NCI-H2227 (cell line): ENCODE measurements at regions not wholly inside any gene's neighbourhood (a gene's known extent, or its start where the extent isn't known, plus 50 kb on each side); places are given as distances from the start of the nearest gene placed in this dataset.

Experiments used
- DNase-seq: peaks from one replicate; lab custom pipeline; 2025; ENCODE audit not compliant: unreplicated experiment; lab: John Stamatoyannopoulos, UW

DNA sequence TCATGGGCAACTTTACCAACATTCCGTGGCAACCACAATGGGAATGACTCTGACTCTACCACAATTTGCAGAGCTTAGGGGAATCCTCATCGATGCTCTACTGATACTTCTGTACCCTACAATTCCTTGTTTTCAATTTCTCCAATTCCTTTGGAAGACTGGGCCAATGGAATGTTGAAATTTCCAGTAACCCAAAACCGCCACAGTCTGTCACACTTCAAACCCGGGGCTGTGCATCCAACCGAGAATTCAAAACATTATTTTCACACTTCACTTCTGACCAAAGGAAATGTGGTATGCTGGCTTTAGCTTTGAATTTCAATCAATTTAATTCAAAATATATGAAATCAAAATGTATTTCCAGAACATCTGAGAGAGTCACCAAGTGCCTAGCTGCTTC lies 951.4 kb downstream of the VRK1 start:
- DNase-seq: no peak

DNA sequence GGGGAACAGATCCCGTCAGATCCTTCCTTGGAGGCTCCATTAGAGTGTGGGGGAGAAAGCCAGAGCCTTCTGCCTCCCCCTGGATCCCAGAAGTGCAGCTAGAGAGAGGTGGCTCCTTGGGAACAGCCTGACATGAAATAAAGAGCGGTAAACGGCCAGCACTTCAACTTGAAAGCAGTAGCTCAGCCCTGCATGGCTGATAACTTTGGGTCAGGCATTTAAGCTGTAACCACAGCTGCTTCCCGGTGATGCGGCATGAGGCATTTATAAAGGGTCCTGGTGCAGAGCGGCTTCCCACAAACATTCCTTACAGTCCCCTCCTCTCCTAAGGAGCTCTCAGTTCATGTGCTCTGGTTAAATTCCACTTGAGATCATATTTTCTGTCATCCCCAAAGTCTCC lies 960.3 kb downstream of the VRK1 start:
- DNase-seq: no peak

DNA sequence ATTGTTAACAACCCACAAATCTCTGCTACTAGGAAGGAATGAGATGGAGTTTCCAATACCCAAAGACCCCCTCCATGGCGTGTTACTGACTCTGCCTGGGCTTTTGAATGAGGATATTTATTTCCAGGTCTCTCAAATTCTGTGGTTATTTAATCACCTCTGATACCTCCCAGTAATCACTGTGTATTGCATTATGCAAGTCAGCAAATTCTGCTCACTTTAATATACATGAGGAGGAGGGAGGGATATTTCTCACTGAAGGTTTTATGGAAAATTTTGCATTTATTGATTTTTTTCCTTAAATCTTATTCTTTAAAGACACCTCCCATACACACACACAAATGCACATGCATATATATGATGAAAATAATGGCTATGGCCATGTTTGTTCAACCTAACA lies 962.9 kb downstream of the VRK1 start:
- no peak for DNase-seq

DNA sequence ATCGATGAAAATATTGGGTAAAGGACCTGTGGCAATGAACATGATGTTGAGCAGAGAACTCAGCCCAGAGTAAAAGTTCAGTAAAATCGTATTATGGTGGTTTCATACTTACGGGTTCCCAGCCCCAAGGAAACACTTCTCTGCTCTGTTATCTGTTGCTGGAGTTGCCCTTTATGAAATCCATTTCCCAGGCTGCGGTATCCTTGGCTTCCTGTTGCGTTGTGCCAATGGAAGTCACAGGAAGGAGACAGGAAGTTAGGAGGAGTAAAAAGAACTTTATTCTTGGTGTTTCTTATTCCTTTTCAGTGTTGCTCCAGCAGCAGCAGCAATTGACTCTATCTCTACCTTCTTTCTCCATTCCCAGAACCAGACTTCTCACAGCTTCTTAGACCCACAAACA lies 965.2 kb downstream of the VRK1 start:
- DNase-seq: no peak

DNA sequence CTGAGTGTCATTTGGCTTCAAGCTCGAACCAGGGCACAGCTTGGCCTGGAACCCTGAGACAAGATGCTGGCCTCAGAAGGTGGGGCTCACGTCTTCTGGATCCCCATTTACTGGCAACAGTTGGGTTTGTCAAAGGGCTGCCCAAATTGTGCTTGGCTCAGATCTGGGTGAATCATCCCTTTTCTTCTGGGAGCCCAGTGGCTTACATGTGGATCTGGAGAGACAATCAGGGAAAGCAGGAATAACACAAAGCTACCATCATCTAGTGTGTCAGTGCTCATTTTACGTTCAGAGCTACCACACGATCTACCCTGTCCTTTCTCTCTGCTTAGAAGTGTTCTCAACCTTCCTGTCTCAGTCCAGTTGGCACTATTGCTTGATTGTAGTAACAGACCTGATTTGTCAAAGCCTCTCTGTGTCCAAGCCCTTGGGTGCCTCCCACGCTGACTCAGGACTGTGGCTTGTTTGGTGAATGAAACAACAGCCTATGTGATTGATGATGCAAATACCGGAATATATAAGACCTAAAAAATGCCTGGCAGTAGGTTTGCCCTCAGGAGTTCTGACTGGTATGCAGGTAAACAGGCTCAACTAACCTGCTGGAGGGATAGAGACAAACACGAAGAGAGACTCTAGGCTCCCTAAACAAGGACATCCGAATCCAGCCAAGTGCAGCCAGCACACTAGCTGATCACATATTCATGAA lies 974.3 kb downstream of the VRK1 start:
- DNase-seq: no peak

DNA sequence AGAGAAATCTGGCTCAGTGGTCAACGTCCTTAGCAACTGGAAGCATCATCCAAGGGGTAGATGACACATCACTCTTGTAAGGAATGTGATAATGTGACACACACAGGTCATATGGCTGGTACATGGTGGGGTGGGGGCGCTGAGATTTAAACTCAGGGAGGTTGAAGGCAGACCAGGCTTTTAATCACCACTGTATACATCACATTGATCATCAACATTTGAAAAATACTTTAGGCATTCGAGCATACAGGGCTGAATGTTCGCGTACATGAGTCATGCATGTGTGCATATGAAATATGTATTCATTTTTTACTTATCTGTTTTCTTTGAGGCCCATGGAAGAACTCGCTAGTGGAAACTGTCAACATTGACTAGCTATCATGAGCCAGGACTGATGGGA lies 976.4 kb downstream of the VRK1 start:
- no peak for DNase-seq

DNA sequence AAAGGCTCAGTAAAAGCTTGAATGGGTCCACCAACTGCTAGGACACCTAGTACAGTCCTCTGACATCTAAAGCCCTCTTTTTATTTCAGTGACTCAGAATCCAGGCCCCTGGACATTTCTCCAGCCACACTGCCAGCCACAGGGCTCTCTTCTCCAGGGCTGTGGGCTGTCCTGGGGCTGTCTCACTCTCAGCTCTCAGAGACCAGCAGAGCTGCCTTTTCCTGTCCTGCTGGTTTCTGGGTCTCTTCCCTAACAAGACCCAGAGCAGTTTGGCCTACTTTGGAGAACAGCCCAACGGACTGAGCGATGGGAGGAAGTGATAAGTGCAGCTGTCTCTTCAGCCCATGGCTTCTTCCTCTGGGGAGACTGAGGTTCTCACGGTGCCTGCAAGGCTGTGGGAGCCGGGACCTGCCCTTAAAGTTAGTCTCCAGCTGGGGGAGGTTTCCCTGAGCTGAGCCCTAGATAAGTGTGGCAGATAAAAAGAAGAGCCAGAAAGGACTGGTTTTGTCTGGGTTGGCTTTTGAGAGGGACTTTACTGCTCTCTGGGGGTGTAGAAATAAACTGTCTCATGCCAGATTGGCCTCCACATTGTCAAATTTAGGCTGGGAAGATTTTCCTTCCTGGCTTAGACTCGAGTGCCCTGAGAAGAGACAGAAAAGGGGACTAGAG lies 979.8 kb downstream of the VRK1 start:
- DNase-seq: no peak

DNA sequence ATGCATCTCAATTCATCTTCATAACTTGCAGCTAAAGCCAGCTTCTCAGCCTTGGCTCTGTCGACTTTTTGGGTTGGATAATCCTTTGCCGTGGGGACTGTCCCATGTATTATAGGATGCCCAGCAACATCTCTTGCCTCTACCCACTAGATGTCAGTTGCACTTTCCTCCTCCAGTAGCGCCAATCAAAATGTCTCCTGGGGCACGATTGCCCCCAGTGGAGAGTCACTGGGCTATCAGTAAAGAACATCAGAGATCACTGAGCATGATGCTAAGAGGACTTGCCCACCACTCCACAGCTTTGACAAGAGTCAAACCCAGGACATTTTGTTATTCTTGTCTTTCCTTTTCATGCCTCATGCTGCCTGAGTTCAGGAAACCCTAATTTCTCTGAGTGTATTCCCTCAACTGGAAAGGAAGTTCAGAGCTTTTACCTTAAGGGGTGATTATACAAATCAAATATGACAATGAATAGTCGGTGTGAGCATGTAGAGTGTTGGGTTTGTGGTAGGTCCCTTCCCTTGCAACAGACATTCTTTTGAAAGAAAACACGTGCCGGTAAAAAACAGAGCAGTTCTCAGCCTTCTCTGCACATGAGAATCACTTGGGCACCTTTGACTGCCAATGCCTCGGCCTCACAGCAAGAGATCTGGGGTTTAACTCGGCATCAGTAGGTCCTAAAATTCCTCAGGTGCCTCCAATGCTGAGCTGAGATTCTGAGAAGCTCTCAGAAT lies 980.6 kb downstream of the VRK1 start:
- no peak for DNase-seq

DNA sequence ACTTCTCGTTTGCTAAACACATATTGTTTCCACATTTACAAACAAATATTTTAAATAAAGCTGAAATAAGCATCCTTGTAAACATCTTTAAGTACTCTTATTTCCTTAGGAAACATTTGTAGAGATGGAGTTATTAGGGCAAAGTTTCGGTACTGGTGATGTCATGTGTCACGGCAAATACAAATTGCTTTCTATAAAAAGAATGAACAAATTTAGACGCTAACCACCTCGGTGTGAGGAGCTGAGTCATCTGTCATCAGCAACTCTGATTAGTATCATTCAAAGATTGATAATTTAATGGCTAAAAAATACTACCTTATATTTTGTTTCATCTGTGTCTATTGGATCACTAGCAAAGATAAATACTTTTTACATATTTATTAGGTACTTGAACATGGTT lies 982.0 kb downstream of the VRK1 start:
- DNase-seq: no peak

DNA sequence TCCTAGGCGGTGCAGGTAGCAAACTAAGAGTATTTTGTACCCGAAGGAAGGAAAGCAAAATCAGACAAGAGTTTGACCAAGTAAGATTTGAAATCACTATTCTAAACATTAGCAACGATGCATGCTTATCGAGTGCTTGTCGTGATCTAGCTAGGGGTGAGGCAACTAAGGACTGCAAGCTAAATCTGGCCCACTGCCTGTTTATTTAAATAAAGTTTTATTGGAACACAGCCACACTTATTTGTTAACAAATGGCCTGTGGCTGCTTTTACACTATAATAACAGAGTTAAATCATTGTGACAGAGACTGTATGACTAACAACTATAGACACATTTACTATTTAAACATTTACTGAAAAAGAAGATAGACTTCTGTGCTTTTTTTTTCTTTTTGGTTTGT lies 983.6 kb downstream of the VRK1 start:
- DNase-seq: no peak

DNA sequence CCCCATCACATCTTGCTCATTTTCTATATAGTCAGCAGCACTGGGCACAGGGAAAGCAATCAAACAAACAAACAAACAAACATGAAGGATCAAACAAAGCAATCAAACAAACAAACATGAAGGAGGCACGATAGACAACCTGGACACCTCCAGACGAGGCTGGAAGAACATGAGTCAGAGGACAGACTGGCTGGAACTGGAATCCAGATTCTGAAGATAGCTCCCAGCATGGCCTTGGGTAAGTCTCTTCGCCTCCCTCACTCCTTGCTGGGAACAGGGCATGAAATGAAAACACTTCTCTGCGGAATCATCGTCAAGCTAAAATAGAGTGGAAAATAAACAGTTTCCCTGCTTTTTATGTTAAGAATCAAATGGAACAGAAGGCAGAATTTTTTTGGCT lies 984.8 kb downstream of the VRK1 start:
- no peak for DNase-seq

DNA sequence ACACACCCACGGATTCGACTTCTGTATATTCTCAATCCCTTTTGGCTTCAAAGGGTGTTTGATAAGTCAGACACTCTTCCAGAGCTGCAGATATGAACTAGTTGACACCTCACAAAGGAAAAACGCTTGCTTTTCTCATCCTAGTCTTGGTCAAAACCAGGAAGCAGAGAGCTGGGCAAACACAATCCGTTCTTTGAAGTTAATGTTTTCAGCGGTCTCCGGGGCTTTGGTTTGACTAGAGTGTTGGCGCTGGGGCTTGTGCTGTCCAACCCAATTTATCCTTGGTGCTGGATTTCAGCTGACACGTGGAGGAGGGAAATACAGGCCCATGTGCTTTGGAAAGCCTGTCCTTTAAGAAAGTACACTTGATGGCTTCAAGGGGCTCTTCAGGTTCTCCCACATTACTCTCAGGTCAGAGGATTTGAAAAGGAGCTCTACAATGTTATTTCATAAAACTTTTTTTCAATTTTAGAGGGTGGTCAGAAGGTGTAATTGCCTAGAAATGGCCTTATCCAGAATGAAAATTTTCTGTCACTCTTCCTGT lies 985.8 kb downstream of the VRK1 start:
- no peak for DNase-seq

DNA sequence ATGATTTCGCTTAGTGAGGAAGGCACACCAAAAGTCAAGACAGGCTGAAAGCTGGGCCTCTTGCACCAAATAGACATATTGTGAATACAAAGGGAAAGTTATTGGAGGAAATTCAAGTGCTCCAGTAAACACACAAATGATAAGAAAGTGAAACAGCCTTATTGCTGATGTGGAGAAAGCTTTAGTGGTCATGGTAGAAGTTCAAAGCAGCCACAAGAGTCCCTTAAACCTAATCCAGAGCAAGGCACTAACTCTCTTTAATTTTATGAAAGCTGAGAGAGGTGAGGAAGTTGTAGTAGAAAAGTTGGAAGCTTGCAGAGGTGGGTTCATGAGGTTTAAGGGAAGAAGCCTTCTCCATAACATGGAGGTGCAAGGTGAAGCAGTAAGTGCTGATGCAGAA lies 988.3 kb downstream of the VRK1 start:
- no peak for DNase-seq

DNA sequence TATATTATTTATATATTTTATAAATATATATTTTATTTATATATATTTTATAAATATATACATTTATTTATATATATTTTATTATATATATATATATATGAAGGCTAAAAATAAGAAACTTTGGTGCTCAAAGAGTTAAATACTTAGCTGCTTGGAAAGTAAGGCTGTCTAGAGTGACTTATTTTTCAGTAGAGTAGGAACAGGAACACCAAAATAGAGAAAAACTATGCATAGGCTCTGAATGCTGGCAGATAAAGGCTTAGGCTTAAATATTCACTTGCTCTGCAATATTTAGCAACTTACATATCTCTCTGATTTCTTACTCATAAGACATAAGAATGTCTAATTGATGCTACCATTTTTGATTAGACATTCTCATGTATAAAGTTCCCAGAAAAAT lies 991.2 kb downstream of the VRK1 start:
- no peak for DNase-seq

DNA sequence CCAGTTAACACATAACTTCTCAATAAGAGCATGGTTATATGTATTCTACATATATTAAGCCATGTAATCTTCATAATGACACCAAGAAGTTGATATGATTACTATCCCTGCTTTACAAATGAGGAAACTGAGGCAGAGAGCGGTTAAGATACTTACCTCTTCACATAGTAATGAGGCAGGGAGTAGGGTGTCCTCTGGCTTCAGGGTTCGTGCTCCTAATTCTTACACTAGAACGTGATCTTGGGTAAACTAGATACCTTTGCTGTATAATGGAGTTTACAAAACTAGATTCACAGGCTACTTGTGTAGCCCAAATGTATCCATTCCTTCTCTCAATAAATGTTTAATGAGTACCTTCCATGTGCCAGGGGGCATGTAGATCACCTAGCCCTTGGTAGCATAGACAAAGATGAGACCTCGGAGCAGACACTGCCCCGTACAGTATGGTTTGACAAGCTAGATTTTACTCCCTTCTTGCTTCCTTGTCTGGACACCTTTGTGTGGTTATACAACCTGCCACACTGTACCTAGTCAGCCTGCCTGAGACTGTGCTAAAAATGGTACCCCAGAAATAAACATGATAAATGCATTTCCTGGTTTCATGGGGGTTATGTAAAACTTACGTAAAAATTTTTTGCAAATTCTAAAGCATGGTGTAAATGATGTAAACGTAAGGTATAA lies 991.8 kb downstream of the VRK1 start:
- no peak for DNase-seq

DNA sequence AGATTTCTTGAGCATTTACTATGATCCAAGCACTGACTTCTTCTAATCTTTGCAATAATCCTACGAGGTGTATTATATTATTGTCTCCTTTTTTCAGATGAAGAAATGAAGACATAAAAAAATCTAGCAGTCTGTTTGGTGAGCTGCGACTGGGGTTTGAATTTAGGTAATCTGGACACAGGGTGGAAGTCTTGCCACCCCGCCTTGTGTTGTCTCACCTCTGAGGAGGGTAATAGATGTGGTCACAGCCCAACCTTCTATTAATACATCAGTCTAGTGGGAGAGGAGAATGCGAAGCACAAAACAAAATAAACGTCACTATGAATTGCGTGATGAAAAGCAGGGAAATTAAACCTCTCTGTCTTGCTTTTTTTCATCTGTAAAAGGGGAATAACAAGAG lies 993.9 kb downstream of the VRK1 start:
- DNase-seq: no peak

DNA sequence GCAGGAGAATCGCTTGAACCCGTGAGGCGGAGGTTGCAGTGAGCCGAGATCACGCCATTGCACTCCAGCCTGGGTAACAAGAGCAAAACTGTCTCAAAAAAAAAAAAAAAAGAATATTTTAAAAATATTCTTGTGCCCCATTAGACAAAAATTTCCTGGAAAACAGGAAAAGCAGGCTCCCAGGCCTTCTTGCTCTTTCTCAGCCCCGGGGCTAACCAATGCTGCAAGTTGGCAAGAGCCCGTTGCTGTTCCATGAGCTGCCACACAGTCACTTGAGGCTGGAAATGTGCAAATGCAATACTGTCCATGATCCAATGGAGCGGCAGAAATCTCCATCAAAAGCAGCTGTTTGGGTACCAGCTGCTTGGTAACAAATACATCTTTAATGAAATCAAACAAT lies 994.7 kb downstream of the VRK1 start:
- DNase-seq: no peak

DNA sequence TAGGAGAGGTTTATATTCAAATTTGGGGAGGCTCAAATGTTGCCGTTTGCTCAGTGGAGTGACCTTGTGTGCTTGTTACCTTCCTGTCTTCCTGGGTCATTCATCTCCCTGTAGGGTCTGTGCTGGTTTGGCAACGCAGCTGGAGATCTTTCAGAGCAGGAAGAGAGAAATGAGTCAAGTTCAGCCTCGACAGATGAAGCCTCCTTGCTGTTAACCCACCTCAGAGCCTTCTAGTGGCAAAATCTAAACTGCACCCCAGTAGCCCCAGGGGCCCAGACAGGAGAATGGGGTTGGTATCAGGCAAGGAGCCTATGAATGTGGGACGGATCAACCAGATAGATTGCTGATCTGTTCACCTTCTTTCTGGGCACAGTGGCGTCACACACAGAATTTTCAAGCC lies 999.3 kb downstream of the VRK1 start:
- no peak for DNase-seq

DNA sequence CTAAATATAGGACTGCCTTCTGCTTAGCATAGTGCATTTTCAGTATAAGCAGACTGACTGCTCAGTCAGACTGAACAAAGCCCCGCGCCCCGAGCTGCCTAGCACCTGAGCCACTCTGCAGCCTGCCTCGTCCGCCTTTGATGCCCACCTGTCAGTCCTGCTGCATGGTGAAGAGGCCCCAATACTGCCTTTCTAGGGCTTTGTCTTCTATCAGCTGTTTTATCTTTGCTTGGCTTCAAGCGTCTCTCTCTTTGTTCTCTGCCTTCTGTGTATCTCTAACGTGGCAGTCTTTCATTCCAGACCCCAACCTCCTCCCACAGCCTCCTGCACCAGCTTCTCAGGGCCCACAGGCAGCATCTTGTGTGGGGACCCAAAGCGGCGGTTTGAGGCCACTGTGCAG lies 1001.0 kb downstream of the VRK1 start:
- no peak for DNase-seq

DNA sequence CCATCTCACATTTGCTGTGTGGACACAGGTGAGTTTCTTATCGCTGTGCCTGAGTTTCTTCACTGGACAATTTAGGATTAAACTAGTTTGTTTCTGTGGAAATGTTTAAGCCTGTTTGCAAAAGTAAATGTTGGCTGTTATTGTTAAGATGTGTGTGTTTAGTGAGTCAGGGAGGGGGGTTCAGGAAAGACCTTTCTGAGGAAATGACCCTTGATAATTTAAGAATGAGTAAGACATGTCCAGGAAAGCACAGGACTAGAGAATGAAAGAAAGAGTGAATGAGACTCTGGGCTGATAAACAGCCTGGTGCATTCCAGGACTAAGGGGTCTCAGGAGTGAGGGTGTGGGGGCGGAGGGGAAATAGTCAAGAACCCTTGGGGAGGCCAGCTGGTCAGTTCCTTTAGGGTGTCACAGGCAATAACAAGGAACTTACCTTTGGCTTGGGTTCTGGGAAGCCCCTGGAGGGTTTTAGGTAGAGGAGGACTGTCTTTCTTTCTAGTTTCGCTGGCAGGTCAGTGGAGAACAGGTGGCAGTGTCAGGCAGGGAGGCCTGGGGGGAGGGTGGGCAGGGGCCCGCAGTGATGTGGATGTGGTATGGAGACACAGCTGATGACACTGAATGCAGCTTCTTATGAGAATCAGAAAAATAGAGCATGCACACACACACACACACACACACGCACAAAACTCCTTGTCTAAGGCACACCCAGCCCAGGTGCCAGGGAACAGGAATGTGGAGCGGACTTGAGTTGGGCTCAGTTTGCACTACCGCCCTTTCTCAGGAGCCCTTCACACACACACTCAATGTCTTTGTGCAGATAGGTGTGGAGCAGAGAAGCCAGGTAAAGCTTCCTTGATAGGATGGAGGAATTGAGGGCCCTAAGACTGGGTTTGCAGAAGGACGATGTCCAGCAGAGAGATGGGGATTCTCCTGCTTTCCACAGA lies 1005.5 kb downstream of the VRK1 start:
- no peak for DNase-seq
